ENCODE measurements at regions not wholly inside any gene's neighbourhood (a gene's known extent, or its start where the extent isn't known, plus 50 kb on each side); places are given as distances from the start of the nearest gene placed in this dataset.
A peak's percentile ranks its signal among the peaks of the same experiment; 100 is the strongest.

- DNase-seq (ENCODE audit: low spot score): peak; percentile 31
- in situ Hi-C loops (cut with HindIII; ENCODE audit: low sequenced_read_pairs): no loop called here
These were observed 89.5 kb upstream of the STK39 start for GRCh38 chr2:168336786-168337388.

DNA sequence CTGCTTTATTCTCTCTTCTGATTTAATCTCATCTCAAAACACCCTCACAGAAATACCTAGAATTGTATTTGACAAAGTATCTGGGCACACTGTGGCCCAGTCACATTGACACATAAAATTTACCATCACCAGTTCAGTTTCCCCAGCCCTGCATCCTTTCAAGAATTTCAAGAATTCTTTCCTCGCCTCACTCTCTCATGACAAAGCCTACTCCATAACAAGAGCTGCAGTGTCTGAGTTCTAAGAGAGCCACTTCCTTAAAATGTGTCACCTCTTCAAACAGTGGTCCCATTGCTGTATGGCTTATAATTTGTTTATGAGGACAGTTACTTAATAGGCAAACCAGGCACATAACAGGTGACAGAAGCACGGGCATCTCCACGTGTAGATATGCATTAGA is 90.9 kb upstream of the STK39 start:
- in situ Hi-C loops (cut with HindIII; ENCODE audit: low sequenced_read_pairs): no loop called here
- DNase-seq (ENCODE audit: low spot score): no peak

- in situ Hi-C loops (cut with HindIII; ENCODE audit: low sequenced_read_pairs): no loop called here
- DNase-seq (ENCODE audit: low spot score): no peak
These were observed 91.5 kb upstream of the STK39 start for GRCh38 chr2:168338803-168339437.

GRCh38 chr2:168340931-168341330 is 93.5 kb upstream of the STK39 start:
- DNase-seq (ENCODE audit: low spot score): no peak
- in situ Hi-C loops (cut with HindIII; ENCODE audit: low sequenced_read_pairs): no loop called here

DNA sequence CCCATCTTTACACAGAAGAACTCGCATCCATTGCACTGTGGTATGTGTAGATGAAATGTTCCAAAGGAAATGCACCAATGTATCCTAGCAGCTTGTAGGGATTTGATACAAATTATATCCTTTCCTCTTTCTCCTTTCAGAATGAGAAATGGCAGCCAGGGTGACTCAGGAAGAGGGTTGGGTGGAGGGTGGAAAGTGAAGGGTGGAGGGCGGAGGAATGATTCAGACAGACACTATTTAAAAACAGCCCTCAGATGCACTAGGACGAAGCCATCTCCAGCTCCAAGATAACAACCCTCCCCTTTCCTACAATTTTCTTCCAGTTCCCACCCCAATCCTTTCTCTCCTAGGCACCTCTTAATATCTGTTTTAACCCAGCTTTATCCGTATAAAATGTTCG is 96.2 kb upstream of the STK39 start:
- no peak for DNase-seq (ENCODE audit: low spot score)
- in situ Hi-C loops (cut with HindIII; ENCODE audit: low sequenced_read_pairs): no loop called here

DNA sequence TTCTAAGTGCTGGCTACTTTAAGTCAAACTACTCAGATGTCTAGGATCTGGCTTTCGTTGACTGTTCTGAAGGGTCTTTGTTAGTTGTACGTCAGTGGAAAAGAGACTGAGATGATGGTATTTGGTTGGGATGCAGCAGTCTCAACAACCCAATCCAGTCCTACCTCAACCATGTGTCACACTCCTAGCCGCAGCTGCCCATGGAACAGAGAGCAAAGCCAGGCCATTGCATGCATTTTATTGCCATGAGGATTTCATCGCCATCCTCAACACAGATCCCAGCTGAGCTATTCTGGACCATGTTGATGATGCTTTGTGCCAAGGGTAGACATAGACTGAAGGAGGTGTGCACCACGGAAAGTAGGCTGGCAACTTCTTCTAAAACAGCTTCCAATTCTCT is 97.3 kb upstream of the STK39 start:
- in situ Hi-C loops (cut with HindIII; ENCODE audit: low sequenced_read_pairs): no loop called here
- no peak for DNase-seq (ENCODE audit: low spot score)

DNA sequence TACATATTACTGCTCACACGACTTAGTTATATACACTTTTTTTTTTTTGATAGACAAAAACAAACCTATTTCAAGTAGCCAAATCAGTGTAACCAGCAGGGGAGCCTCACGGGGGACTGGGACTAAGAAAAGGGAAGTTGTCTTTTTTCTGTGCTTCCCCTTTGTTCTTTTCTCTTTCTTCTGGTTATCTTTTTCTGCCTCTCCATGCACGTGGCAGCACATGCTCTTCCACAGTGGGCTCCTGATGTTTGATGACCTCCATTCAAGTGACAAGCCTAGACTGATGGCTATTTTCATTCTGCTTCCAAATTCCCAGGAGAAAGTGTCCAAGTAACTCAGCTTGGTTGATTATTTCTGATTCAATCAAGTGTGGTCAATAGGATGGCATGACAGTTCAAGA is 98.2 kb upstream of the STK39 start:
- DNase-seq (ENCODE audit: low spot score): no peak
- in situ Hi-C loops (cut with HindIII; ENCODE audit: low sequenced_read_pairs): no loop called here

- peak; percentile 81 for DNase-seq (ENCODE audit: low spot score)
- in situ Hi-C loops (cut with HindIII; ENCODE audit: low sequenced_read_pairs): no loop called here
These were observed 99.5 kb upstream of the STK39 start for GRCh38 chr2:168346725-168347477.

DNA sequence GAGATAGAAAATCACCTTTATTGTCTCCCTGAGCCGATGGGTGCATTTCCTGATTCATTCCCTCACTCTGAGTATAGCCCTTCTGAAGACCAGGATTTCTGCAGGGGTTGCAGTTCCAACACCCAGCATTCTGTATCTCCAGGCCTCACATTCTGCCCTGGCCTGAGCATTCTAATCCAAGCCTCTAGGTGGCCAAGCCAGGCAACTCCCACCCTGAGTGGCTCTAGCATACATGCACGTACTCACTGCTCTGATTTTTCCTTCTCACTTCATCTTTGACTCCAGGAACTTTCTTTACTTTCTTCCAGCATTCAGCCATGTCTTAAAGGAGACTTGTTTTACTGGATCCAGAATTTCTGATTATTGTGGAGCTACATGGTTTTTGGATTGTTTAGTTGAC is 100.7 kb upstream of the STK39 start:
- in situ Hi-C loops (cut with HindIII; ENCODE audit: low sequenced_read_pairs): no loop called here

GRCh38 chr2:168350380-168350779 is 103.0 kb upstream of the STK39 start:
- in situ Hi-C loops (cut with HindIII; ENCODE audit: low sequenced_read_pairs): no loop called here
- DNase-seq (ENCODE audit: low spot score): no peak

More for the DNA sequence above, 100.7 kb upstream of the STK39 start:
- peak; percentile 16 for DNase-seq (ENCODE audit: low spot score)

DNA sequence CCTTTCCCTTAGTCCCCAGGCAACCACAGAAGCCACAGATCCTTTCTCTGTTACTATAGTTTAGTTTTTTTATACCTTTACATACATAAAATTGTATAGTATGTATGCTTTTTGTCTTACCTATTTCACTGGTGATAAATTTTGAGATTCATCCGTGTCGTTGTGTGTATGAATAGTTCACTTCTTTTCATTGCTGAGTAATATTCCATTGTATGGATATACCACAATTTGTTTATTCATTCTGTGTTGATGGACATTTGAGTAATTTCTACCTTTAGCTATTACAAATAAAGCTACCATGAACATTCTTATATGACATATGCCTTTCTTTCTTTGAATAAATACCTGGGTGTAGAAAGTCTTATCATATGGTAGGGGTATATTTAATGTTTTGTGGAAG is 102.8 kb upstream of the CERS6 start:
- in situ Hi-C loops (cut with HindIII; ENCODE audit: low sequenced_read_pairs): no loop called here
- DNase-seq (ENCODE audit: low spot score): no peak

GRCh38 chr2:168354499-168354898 is 101.6 kb upstream of the CERS6 start:
- no peak for DNase-seq (ENCODE audit: low spot score)
- in situ Hi-C loops (cut with HindIII; ENCODE audit: low sequenced_read_pairs): no loop called here

- no peak for DNase-seq (ENCODE audit: low spot score)
- in situ Hi-C loops (cut with HindIII; ENCODE audit: low sequenced_read_pairs): no loop called here
These were observed 101.0 kb upstream of the CERS6 start for GRCh38 chr2:168355121-168355520.

GRCh38 chr2:168355779-168356476 is 100.1 kb upstream of the CERS6 start:
- in situ Hi-C loops (cut with HindIII; ENCODE audit: low sequenced_read_pairs): no loop called here
- no peak for DNase-seq (ENCODE audit: low spot score)

GRCh38 chr2:168356477-168356835 is 99.6 kb upstream of the CERS6 start:
- DNase-seq (ENCODE audit: low spot score): no peak
- in situ Hi-C loops (cut with HindIII; ENCODE audit: low sequenced_read_pairs): no loop called here

GRCh38 chr2:168357797-168358472 is 98.1 kb upstream of the CERS6 start:
- DNase-seq (ENCODE audit: low spot score): no peak
- in situ Hi-C loops (cut with HindIII; ENCODE audit: low sequenced_read_pairs): no loop called here

DNA sequence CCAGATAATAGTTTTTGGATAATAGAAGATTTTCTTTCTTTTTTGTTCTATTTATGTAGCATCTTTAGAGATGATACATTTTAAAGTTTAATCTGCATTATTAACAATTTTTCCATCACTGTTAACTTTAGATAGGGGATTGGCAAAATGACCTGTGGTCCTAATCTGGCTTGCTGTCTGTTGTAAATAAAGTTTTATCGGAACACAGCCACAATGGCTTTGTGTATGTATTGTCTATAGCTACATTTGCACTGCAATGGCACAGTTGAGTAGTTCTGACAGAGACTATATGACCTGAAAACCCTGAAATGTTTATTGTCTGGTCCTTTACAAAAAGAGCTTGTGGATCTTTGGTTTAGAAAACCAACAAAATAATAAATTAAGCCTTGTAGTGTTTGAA is 97.0 kb upstream of the CERS6 start:
- in situ Hi-C loops (cut with HindIII; ENCODE audit: low sequenced_read_pairs): no loop called here

DNA sequence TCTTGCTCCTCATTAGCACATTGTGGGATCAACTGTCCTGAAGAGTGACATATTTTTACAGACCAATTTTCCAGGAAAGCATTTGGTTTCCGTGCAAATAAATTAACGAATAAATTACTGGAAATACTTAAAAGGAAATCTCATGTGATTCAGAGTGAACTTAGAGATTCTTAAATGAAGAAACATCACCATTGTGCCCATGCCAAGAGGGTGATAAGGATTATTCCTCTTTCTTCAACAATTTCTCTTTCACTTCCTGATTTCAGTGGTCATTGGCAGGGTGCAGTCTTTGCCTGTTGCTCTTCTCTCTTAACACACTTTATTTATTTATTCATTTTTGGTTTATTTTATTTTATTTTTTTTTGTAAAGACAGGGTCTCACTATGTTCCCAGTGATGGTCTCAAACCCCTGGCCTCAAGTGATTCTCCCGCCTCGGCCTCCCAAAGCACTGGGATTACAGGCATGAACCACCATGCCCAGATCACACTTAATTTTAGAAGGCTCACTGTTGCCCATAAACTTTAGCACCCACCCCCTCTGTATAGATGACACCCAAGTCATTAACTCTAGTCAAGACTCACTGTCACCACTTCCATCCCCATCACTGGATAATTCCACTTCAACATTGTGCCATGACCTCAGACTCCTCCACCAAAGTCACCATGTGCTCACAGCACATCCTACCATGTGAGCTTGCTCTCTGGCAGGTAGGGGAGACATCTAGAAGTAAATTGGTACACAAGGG is 92.6 kb upstream of the CERS6 start:
- in situ Hi-C loops (cut with HindIII; ENCODE audit: low sequenced_read_pairs): no loop called here
- no peak for DNase-seq (ENCODE audit: low spot score)

More for the DNA sequence above, 97.0 kb upstream of the CERS6 start:
- DNase-seq (ENCODE audit: low spot score): no peak

- in situ Hi-C loops (cut with HindIII; ENCODE audit: low sequenced_read_pairs): no loop called here
- no peak for DNase-seq (ENCODE audit: low spot score)
These were observed 90.9 kb upstream of the CERS6 start for GRCh38 chr2:168365094-168365621.

Data from G401 (cell line).